ENCODE measurements at regions not wholly inside any gene's neighbourhood (a gene's known extent, or its start where the extent isn't known, plus 50 kb on each side); places are given as distances from the start of the nearest gene placed in this dataset.

DNA sequence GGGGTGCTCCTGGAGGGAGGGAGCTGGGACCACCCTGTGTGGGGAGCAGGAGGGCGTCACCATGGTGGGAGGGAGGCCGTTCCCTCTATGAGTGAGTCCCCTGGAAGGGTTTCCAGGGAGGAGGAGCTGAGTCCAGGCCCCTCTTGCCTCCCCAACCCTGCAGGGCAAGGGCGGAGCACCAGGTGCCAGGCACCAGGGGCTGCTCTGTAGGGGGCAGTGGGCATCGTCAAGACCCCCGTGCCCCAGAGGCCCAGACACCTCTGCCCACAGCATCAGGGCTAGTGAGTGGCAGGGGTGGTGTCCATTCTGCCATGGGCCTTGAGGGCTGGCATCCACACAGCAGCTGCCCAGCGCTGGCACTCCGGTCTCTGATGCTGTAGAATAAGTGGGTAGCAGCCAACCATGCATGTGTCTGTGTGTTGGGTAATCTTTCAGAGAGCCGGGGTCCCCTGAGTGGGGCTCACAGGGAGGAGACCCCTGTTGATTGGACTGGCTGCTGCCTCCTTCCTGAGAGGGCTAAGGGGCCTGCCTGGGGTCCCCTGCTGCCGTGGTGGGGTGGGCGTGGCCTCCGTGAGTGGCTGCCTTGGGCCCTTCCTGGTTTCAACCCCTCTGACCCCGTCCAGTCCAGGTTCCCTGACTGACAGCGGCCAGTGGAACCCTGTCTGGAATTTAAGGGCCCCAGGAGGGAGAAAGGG is 72.7 kb upstream of the RNU6ATAC start:
- TF ChIP-seq, protein P1, sequence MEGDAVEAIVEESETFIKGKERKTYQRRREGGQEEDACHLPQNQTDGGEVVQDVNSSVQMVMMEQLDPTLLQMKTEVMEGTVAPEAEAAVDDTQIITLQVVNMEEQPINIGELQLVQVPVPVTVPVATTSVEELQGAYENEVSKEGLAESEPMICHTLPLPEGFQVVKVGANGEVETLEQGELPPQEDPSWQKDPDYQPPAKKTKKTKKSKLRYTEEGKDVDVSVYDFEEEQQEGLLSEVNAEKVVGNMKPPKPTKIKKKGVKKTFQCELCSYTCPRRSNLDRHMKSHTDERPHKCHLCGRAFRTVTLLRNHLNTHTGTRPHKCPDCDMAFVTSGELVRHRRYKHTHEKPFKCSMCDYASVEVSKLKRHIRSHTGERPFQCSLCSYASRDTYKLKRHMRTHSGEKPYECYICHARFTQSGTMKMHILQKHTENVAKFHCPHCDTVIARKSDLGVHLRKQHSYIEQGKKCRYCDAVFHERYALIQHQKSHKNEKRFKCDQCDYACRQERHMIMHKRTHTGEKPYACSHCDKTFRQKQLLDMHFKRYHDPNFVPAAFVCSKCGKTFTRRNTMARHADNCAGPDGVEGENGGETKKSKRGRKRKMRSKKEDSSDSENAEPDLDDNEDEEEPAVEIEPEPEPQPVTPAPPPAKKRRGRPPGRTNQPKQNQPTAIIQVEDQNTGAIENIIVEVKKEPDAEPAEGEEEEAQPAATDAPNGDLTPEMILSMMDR (IDR thresholded peaks at IDR 0.05; ENCODE audit: low read length) = no peak
- no peak for TF ChIP-seq EZH2 (IDR thresholded peaks at IDR 0.05; ENCODE audit: borderline replicate concordance, low read length)
